ENCODE measurements at regions not wholly inside any gene's neighbourhood (a gene's known extent, or its start where the extent isn't known, plus 50 kb on each side); places are given as distances from the start of the nearest gene placed in this dataset.
A peak's percentile ranks its signal among the peaks of the same experiment; 100 is the strongest.

GRCh38 chr1:55993646-55994318, 585.6 kb downstream of the PLPP3 start:
- whole genome bisulfite sequencing, 2 donors, result 79 to 88% methylated on average over 8 of the region's 8 CpGs
- H3K36me3 ChIP-seq (ENCODE audit: control insufficient read depth in 4 of 4, insufficient read depth in 4 of 4, low read length in 4 of 4), result no peaks in the 10 kb centered on the region
- H3K4me1 ChIP-seq (ENCODE audit: control insufficient read depth in 5 of 5, insufficient read depth in 5 of 5, low read length in 5 of 5), result peaks cover 0 to 38% (median 4%) of the 10 kb centered on the region in 5 donors
- H3K9ac ChIP-seq (ENCODE audit: insufficient read depth in 1 of 2, low read length in 2 of 2), result no peak overlapping the region
- no peak for ATAC-seq (ENCODE audit: insufficient read depth, low FRiP score)
- no peak overlapping the region for H3K4me3 ChIP-seq
- TF ChIP-seq CTCF (IDR thresholded peaks at IDR 0.05; ENCODE audit: control extremely low read depth, extremely low read depth), result no peak
- no peak for DNase-seq
- H3K27ac ChIP-seq (ENCODE audit: low read depth in 1 of 2, low read length in 1 of 2), result no peak overlapping the region
- no peaks in the 10 kb centered on the region for H3K27me3 ChIP-seq (ENCODE audit: control insufficient read depth in 3 of 3, insufficient read depth in 3 of 3, low read length in 2 of 3)
- peaks cover 0 to 3% (median 1%) of the 10 kb centered on the region in 4 donors for H3K9me3 ChIP-seq (ENCODE audit: control insufficient read depth in 4 of 4, insufficient read depth in 3 of 4, low read length in 3 of 4)

GRCh38 chr1:55990007-55990406, 589.4 kb downstream of the PLPP3 start:
- no peaks in the 10 kb centered on the region for H3K9me3 ChIP-seq (ENCODE audit: control insufficient read depth in 4 of 4, insufficient read depth in 3 of 4, low read length in 3 of 4)
- no peaks in the 10 kb centered on the region for H3K36me3 ChIP-seq (ENCODE audit: control insufficient read depth in 4 of 4, insufficient read depth in 4 of 4, low read length in 4 of 4)
- no peaks in the 10 kb centered on the region for H3K27me3 ChIP-seq (ENCODE audit: control insufficient read depth in 3 of 3, insufficient read depth in 3 of 3, low read length in 2 of 3)
- 87 to 89% methylated on average over 3 of the region's 3 CpGs for WGBS, 2 donors
- no peak for TF ChIP-seq CTCF (IDR thresholded peaks at IDR 0.05; ENCODE audit: control extremely low read depth, extremely low read depth)
- peaks cover 2 to 48% (median 10%) of the 10 kb centered on the region in 5 donors for H3K4me1 ChIP-seq (ENCODE audit: control insufficient read depth in 5 of 5, insufficient read depth in 5 of 5, low read length in 5 of 5)
- H3K4me3 ChIP-seq, result no peak overlapping the region
- DNase-seq (no peak), ATAC-seq (ENCODE audit: insufficient read depth, low FRiP score) (no peak)
- no peak overlapping the region for H3K27ac ChIP-seq (ENCODE audit: low read depth in 1 of 2, low read length in 1 of 2)
- H3K9ac ChIP-seq (ENCODE audit: insufficient read depth in 1 of 2, low read length in 2 of 2), result no peak overlapping the region

GRCh38 chr1:55988963-55989452, 590.4 kb downstream of the PLPP3 start:
- no peak overlapping the region for H3K9ac ChIP-seq (ENCODE audit: insufficient read depth in 1 of 2, low read length in 2 of 2)
- H3K36me3 ChIP-seq (ENCODE audit: control insufficient read depth in 4 of 4, insufficient read depth in 4 of 4, low read length in 4 of 4), result no peaks in the 10 kb centered on the region
- H3K4me3 ChIP-seq, result no peak overlapping the region
- TF ChIP-seq CTCF (IDR thresholded peaks at IDR 0.05; ENCODE audit: control extremely low read depth, extremely low read depth), result no peak
- ATAC-seq (ENCODE audit: insufficient read depth, low FRiP score) (no peak), DNase-seq (peak in 2 of 3 donors; percentile 68 to 71)
- H3K27me3 ChIP-seq (ENCODE audit: control insufficient read depth in 3 of 3, insufficient read depth in 3 of 3, low read length in 2 of 3), result no peaks in the 10 kb centered on the region
- peaks cover 2 to 48% (median 10%) of the 10 kb centered on the region in 5 donors for H3K4me1 ChIP-seq (ENCODE audit: control insufficient read depth in 5 of 5, insufficient read depth in 5 of 5, low read length in 5 of 5)
- H3K9me3 ChIP-seq (ENCODE audit: control insufficient read depth in 4 of 4, insufficient read depth in 3 of 4, low read length in 3 of 4), result no peaks in the 10 kb centered on the region
- 84 to 88% methylated on average over 1 of the region's 1 CpG for WGBS, 2 donors
- no peak overlapping the region for H3K27ac ChIP-seq (ENCODE audit: low read depth in 1 of 2, low read length in 1 of 2)
